Hepatocyte (in vitro differentiated cells): ENCODE measurements at regions not wholly inside any gene's neighbourhood (a gene's known extent, or its start where the extent isn't known, plus 50 kb on each side); places are given as distances from the start of the nearest gene placed in this dataset.

Experiments used
- EZH2 ChIP-seq: fragments of 200-600 bp; sonication (generic); IDR thresholded peaks from 2 replicates; pipeline ENCODE4 v1.6.1; 2016; ENCODE audit warnings: antibody characterized with exemption, mild to moderate bottlenecking, borderline replicate concordance
- TF ChIP-seq, protein P1 (sequence below): fragments of 200-600 bp; sonication (generic); IDR thresholded peaks from 2 replicates; pipeline ENCODE4 v1.5.1; 2016; ENCODE audit warnings: antibody characterized with exemption, mild to moderate bottlenecking; ENCODE audit not compliant: poor library complexity

DNA sequence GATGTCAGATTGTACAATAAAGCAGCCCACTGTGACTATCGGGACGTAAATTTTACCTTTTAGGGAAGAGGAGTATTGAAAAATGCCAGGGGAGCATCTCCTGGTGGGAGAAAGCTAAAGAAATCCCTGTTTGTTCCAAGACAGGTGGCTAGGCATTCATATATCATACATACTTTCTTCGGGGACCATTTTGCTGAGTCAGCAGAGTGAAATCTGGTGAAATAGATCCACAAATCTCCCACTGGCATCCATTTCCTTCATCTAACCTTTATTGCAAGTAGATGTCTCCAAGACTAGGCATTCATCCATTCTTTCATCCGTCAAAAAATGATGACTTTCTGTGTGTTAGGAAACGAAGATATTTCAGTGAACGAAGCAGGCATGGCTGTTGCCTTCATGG is 107.1 kb downstream of the BMP4 start:
- TF ChIP-seq, protein P1, sequence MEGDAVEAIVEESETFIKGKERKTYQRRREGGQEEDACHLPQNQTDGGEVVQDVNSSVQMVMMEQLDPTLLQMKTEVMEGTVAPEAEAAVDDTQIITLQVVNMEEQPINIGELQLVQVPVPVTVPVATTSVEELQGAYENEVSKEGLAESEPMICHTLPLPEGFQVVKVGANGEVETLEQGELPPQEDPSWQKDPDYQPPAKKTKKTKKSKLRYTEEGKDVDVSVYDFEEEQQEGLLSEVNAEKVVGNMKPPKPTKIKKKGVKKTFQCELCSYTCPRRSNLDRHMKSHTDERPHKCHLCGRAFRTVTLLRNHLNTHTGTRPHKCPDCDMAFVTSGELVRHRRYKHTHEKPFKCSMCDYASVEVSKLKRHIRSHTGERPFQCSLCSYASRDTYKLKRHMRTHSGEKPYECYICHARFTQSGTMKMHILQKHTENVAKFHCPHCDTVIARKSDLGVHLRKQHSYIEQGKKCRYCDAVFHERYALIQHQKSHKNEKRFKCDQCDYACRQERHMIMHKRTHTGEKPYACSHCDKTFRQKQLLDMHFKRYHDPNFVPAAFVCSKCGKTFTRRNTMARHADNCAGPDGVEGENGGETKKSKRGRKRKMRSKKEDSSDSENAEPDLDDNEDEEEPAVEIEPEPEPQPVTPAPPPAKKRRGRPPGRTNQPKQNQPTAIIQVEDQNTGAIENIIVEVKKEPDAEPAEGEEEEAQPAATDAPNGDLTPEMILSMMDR: no peak
- no peak for TF ChIP-seq EZH2
